Stomach (tissue), 8 donors: ENCODE measurements at regions not wholly inside any gene's neighbourhood (a gene's known extent, or its start where the extent isn't known, plus 50 kb on each side); places are given as distances from the start of the nearest gene placed in this dataset.

Experiments used
- DNase-seq, 2 donors: peaks; one replicate each; pipeline versions ENCODE4 v3.0.0 to v3.0.0-alpha.2; 2013 to 2019
- H3K27ac ChIP-seq, 5 donors: fragments of 200-600 bp in 4 of 5; sonication (generic) in 4 of 5; one replicate each; pipeline ENCODE4 v1.5.1; 2013 to 2019; ENCODE audit warnings: mild to moderate bottlenecking in 1 of 5, moderate library complexity in 1 of 5
- H3K27me3 ChIP-seq, 3 donors: fragments of 200-600 bp; sonication (generic); one replicate each; pipeline ENCODE4 v1.5.1; 2017 to 2019; ENCODE audit warnings: mixed run types in 1 of 3
- H3K36me3 ChIP-seq, 4 donors: fragments of 200-600 bp; sonication (generic); 1 replicate in 3 of 4; 2 replicates in 1 of 4; pipeline ENCODE4 v1.5.1; 2016 to 2019
- H3K4me1 ChIP-seq, 4 donors: fragments of 200-600 bp; sonication (generic); one replicate each; pipeline ENCODE4 v1.5.1; 2016 to 2019
- H3K4me3 ChIP-seq, 4 donors: fragments of 200-600 bp; sonication (generic) in 3 of 4; one replicate each; pipeline ENCODE4 v1.5.1; 2016 to 2019; ENCODE audit warnings: mild to moderate bottlenecking in 1 of 4
- H3K9me3 ChIP-seq, 4 donors: fragments of 200-600 bp; sonication (generic); one replicate each; pipeline ENCODE4 v1.5.1; 2016 to 2019
- EP300 ChIP-seq: sonication (generic); formaldehyde crosslinking; IDR thresholded peaks from one replicate; pipeline ENCODE4 v1.6.1; 2017; ENCODE audit warnings: antibody characterized with exemption
- POLR2A ChIP-seq, 4 donors: fragments of 450-650 bp; IDR thresholded peaks; one replicate each; pipeline ENCODE4 v1.6.1; 2016; ENCODE audit warnings: antibody characterized with exemption in 4 of 4, control low read depth in 2 of 4, mild to moderate bottlenecking in 1 of 4, moderate library complexity in 1 of 4
- POLR2AphosphoS5 ChIP-seq, 3 donors: sonication (generic); formaldehyde crosslinking; IDR thresholded peaks; one replicate each; pipeline ENCODE4 v1.6.1; 2016; ENCODE audit warnings: antibody characterized with exemption in 3 of 3
- WGBS, 5 donors: extraction: QIAGEN DNeasy Blood & Tissue Kit in 3 of 5; methylation state at CpG; one replicate each; pipeline versions ENCODE4 v1.1.5 to v1.1.7; 2013 to 2018; 5-methylcytosine and 5-hydroxymethylcytosine counted together
- intact Hi-C: fragments of 100-400 bp; cut with DNase I; formaldehyde crosslinking; loops from one replicate; pipeline ENCODE4 v1.15.1; 2023; ENCODE audit warnings: low total_unique reads
- TF ChIP-seq, protein P1 (sequence below), 7 experiments: fragments of 450-650 bp in 4 of 7; fragments of 200-600 bp in 3 of 7; sonication (generic) in 3 of 7; IDR thresholded peaks; one replicate each; pipeline ENCODE4 v1.5.1; 2016 to 2019; ENCODE audit warnings: antibody characterized with exemption in 7 of 7, control low read depth in 2 of 7, mild to moderate bottlenecking in 1 of 7
- donor health status: healthy with polysubstance abuse.
- donor health status: Bipolar disorder and iron deficiency.
- donor health status: healthy.

DNA sequence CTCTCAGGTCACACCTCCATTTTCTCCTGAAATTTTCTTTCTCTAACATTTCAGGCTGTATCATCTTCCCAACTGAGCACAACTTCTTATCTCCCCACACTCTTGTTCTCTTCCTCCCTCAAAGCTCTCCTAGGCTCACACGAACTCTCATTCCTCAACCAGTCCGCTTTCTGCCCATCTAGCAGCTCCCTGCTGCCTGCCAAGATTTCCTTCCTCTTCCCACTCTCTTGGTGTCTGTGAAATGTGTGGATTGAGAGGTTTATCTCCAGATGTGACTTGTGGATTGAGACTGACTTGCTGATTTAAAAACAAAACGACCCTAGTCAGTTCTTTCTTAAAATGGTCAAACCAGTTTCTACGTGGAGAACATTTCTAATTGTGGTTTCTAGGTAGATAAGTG lies 106.3 kb downstream of the MTNR1B start:
- Histone ChIP-seq H3K27me3 (no peaks in the 10 kb centered on the region), H3K27ac (no peak overlapping the region), H3K9me3 (no peaks in the 10 kb centered on the region), H3K4me1 (no peaks in the 10 kb centered on the region), H3K4me3 (no peak overlapping the region), H3K36me3 (no peaks in the 10 kb centered on the region)
- intact Hi-C loops = no loop called here
- WGBS, 5 donors = 37 to 51% (median 41%) methylated on average over 4 of the region's 4 CpGs
- DNase-seq = no peak
- TF ChIP-seq POLR2A (IDR thresholded peaks at IDR 0.05) (no peak), EP300 (no peak), POLR2AphosphoS5 (IDR thresholded peaks at IDR 0.05) (no peak)
- TF ChIP-seq, protein P1, sequence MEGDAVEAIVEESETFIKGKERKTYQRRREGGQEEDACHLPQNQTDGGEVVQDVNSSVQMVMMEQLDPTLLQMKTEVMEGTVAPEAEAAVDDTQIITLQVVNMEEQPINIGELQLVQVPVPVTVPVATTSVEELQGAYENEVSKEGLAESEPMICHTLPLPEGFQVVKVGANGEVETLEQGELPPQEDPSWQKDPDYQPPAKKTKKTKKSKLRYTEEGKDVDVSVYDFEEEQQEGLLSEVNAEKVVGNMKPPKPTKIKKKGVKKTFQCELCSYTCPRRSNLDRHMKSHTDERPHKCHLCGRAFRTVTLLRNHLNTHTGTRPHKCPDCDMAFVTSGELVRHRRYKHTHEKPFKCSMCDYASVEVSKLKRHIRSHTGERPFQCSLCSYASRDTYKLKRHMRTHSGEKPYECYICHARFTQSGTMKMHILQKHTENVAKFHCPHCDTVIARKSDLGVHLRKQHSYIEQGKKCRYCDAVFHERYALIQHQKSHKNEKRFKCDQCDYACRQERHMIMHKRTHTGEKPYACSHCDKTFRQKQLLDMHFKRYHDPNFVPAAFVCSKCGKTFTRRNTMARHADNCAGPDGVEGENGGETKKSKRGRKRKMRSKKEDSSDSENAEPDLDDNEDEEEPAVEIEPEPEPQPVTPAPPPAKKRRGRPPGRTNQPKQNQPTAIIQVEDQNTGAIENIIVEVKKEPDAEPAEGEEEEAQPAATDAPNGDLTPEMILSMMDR (IDR thresholded peaks at IDR 0.05) = no peak

DNA sequence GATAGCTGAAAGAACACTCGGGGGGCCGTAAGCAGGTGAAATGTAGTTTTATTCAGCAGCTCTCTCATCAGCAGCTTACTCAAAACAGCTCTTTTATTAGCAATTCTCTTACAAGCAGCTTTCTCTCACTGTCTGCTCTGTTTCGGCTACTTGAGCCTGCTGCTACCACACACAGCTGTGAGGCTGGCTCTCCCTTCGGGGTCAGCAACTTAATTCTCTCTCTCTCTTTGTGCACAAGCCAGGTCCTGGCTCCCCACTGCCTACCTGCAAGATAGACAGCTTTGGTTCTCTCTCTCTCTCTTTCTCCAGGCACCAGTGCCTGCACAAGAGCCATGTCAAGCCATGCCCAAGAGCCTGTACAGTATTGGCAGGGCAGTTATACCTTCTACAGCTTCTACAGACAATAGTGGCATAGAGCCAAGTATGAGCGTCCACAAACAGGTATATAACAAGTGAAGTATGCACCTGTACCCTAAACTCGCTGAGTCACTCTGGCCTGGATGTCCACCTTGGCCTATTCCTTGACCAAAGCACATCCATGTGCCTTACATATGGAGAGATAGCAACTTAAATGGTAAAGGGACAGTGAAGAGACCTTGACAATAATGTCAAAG lies 110.8 kb downstream of the MTNR1B start:
- TF ChIP-seq POLR2AphosphoS5 (IDR thresholded peaks at IDR 0.05) (no peak), POLR2A (IDR thresholded peaks at IDR 0.05) (no peak)
- TF ChIP-seq, protein P1 (IDR thresholded peaks at IDR 0.05) = no peak
- no peaks in the 10 kb centered on the region for H3K9me3 ChIP-seq
- 75 to 76% (median 75%) methylated on average over 6 of the region's 6 CpGs for WGBS, 5 donors

DNA sequence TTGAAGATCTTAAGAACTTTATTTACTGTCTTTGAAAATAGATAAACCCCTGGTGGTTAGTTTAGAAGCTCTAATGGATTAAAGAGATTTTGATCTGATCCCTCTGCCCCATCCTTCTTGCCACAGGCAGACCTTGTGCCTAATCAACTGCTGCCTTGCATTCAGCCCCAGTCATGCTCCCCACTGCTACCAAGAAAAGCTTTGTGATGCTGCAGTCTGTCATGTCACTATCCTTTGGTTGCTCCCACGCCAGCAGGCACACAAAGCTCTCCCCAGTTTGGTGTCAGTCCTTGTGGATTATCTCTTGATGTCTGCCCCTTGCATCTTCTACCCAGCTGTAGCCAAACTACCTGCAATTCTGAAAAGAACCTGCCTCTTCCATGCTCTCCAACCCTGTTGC lies 112.2 kb downstream of the MTNR1B start:
- no peaks in the 10 kb centered on the region for H3K27me3 ChIP-seq
- no peak for DNase-seq
- TF ChIP-seq POLR2AphosphoS5 (IDR thresholded peaks at IDR 0.05) (no peak), EP300 (no peak), POLR2A (IDR thresholded peaks at IDR 0.05) (no peak)
- TF ChIP-seq, protein P1 (IDR thresholded peaks at IDR 0.05) = no peak
- H3K9me3 ChIP-seq = no peaks in the 10 kb centered on the region
- H3K4me1 ChIP-seq = no peaks in the 10 kb centered on the region
- H3K4me3 ChIP-seq = no peak overlapping the region
- WGBS, 5 donors = 57 to 73% (median 63%) methylated on average over 1 of the region's 1 CpG
- H3K36me3 ChIP-seq = no peaks in the 10 kb centered on the region
- no peak overlapping the region for H3K27ac ChIP-seq
- intact Hi-C loops = no loop called here

More for the DNA sequence above, 110.8 kb downstream of the MTNR1B start:
- Histone ChIP-seq H3K4me3 (no peak overlapping the region), H3K4me1 (no peaks in the 10 kb centered on the region), H3K36me3 (no peaks in the 10 kb centered on the region), H3K27ac (no peak overlapping the region), H3K27me3 (no peaks in the 10 kb centered on the region)
- DNase-seq = no peak
- intact Hi-C loops = no loop called here

DNA sequence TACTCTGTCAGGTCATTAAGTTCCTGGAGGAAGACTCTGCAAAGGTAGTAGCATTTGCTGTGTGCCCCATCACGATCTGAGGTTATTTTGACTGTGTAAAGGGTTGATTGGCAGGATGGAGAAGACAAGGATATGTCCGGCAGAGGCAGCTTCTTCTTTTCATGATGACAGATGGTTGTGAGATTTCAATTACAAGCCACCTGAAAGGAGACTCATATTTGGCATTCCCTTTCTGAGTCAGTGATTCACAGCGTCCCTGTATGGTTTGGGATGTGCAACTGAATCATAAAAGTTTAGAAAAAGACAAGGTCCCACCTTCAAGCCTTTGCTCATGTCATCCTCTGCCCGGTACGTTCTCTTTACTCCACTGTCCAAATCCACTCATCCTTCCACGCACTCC lies 113.4 kb downstream of the MTNR1B start:
- Histone ChIP-seq H3K4me1 (no peaks in the 10 kb centered on the region), H3K4me3 (no peak overlapping the region), H3K27ac (no peak overlapping the region), H3K27me3 (no peaks in the 10 kb centered on the region), H3K9me3 (no peaks in the 10 kb centered on the region), H3K36me3 (no peaks in the 10 kb centered on the region)
- intact Hi-C loops = no loop called here
- TF ChIP-seq POLR2A (IDR thresholded peaks at IDR 0.05) = no peak
- TF ChIP-seq, protein P1 (IDR thresholded peaks at IDR 0.05) = no peak
- no peak for TF ChIP-seq POLR2AphosphoS5 (IDR thresholded peaks at IDR 0.05)
- TF ChIP-seq EP300 = no peak
- DNase-seq = no peak
- 75 to 87% (median 82%) methylated on average over 6 of the region's 6 CpGs for WGBS, 5 donors
